ENCODE measurements at regions not wholly inside any gene's neighbourhood (a gene's known extent, or its start where the extent isn't known, plus 50 kb on each side); places are given as distances from the start of the nearest gene placed in this dataset.

DNA sequence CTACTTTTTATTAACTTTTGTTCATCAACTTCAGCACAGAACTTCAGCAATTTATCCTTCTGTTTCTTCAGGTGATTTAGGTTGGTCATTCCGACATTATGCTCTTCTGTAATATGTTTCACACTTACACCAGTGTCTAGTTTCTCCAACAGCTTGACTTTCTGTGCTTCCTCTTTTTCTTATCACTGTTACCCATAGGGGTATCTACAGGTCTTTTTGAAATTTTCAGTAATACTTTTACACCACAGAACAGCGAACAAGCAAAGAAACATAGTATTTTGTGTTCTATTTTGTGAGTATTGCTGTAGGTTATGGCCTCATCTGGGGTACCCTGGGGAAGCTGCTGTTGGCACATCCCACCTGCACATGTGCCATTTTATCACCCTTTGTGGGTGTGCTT is 260.7 kb downstream of the NSUN3 start:
- Mint-ChIP-seq H3K27ac (ENCODE audit: unreplicated experiment) (no peak overlapping the region), H3K36me3 (ENCODE audit: insufficient read depth, unreplicated experiment) (no peaks in the 10 kb centered on the region), H3K4me1 (ENCODE audit: low read depth, unreplicated experiment) (no peaks in the 10 kb centered on the region), H3K9me3 (ENCODE audit: low read depth, unreplicated experiment) (no peaks in the 10 kb centered on the region), H3K4me3 (ENCODE audit: low read depth, unreplicated experiment) (no peak overlapping the region), H3K27me3 (ENCODE audit: unreplicated experiment) (no peaks in the 10 kb centered on the region)
- intact Hi-C loops (cut with micrococcal nuclease; ENCODE audit: unreplicated experiment), result no loop called here
- TF ChIP-seq, protein P1, sequence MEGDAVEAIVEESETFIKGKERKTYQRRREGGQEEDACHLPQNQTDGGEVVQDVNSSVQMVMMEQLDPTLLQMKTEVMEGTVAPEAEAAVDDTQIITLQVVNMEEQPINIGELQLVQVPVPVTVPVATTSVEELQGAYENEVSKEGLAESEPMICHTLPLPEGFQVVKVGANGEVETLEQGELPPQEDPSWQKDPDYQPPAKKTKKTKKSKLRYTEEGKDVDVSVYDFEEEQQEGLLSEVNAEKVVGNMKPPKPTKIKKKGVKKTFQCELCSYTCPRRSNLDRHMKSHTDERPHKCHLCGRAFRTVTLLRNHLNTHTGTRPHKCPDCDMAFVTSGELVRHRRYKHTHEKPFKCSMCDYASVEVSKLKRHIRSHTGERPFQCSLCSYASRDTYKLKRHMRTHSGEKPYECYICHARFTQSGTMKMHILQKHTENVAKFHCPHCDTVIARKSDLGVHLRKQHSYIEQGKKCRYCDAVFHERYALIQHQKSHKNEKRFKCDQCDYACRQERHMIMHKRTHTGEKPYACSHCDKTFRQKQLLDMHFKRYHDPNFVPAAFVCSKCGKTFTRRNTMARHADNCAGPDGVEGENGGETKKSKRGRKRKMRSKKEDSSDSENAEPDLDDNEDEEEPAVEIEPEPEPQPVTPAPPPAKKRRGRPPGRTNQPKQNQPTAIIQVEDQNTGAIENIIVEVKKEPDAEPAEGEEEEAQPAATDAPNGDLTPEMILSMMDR (IDR thresholded peaks at IDR 0.05; ENCODE audit: unreplicated experiment), result no peak
- CTCF ChIA-PET, result no interaction called here
- DNase-seq, result no peak
- no TSS peak for BruUV-seq (replicated peaks)

DNA sequence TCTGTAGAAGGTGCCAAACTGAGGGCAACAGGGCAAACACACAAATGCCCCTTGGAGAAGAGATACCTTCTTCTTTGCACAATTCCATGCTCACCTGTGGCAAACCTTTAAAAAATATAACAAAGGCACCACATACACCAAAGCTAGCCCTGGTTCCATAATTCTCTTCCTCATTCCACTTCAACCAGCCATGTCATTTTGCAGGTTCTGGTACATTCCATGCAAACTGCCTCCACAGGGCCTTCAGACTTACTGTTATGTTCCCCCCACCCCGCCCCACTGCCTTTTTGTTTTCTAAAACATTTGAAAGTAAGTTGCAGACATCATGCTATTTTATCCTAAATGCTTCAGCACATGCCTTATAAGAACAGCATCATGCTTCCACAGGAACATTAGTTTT is 269.0 kb downstream of the NSUN3 start:
- BruUV-seq (replicated peaks), result no TSS peak
- no peak for DNase-seq
- no peak overlapping the region for H3K27ac Mint-ChIP-seq (ENCODE audit: unreplicated experiment)
- H3K4me3 Mint-ChIP-seq (ENCODE audit: low read depth, unreplicated experiment), result no peak overlapping the region
- TF ChIP-seq, protein P1 (IDR thresholded peaks at IDR 0.05; ENCODE audit: unreplicated experiment), result no peak
- peaks cover 10% of the 10 kb centered on the region for H3K4me1 Mint-ChIP-seq (ENCODE audit: low read depth, unreplicated experiment)
- intact Hi-C loops (cut with micrococcal nuclease; ENCODE audit: unreplicated experiment), result no loop called here
- CTCF ChIA-PET, result no interaction called here
- no peaks in the 10 kb centered on the region for H3K36me3 Mint-ChIP-seq (ENCODE audit: insufficient read depth, unreplicated experiment)
- H3K9me3 Mint-ChIP-seq (ENCODE audit: low read depth, unreplicated experiment), result no peaks in the 10 kb centered on the region
- no peaks in the 10 kb centered on the region for H3K27me3 Mint-ChIP-seq (ENCODE audit: unreplicated experiment)

DNA sequence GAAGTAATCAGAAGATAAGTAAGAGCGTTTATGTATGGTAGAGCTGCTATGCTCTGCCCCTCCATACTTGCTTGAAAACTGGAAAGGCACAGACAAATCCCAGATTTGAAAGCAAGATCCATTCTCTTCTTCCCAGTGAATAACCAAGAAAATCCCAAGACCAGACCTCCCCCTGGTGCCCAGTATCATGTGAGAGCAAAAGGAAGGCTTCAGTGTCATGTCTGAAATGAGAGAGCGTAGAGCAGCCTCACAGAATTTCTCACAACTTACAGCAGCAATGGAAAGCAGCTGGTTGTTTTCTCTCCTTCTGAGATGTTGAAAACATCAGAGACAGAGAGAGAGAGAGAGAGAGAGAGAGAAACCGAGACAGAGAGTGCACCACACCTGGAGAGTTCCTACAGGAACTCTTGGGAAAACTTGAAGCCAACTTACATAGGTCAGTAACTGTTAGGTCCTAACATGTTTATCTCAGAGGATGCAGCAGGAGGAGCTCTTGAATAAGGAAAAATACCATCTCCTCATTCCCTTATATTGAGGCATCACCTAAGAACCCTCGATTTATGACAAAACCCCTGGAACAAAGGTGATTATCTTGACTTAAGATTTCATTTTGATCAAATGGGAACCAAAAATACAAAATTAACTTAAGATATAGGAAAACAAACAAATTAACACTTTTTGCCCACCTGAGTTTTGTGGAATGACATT is 273.3 kb downstream of the NSUN3 start:
- intact Hi-C loops (cut with micrococcal nuclease; ENCODE audit: unreplicated experiment), result loop anchor here (1.0 to 2.0 kb wide), 3 partner anchors 87 to 380 kb away; no protein-coding TSS in a partner anchor
- CTCF ChIA-PET, result interaction anchor here (0.6 to 1.0 kb wide), 5 partner anchors 11 to 1509 kb away, joined by 3 to 4 read pairs (median 3); no protein-coding TSS in a partner anchor

DNA sequence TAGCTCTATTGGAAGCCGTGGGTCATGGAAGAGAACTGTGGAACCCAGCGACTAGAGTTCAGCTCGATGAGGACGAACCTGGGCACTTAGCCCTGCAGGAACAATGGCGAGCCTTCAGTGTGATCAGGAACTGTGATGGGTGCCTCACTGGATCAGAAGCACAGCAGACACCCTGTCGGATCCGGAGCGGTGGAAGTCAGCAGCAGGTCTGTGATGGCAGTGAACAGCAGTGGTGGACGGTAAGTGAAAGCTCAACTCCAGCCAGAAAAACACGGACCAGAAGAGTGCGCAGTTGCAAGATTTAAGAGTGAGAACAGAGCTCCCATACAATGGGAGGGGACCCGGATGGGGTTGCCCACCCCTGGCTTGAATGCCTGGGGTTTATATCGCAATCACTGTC is 282.2 kb downstream of the NSUN3 start:
- BruUV-seq (replicated peaks), result no TSS peak
- no peak overlapping the region for H3K27ac Mint-ChIP-seq (ENCODE audit: unreplicated experiment)
- no peaks in the 10 kb centered on the region for H3K4me1 Mint-ChIP-seq (ENCODE audit: low read depth, unreplicated experiment)
- H3K36me3 Mint-ChIP-seq (ENCODE audit: insufficient read depth, unreplicated experiment), result no peaks in the 10 kb centered on the region
- CTCF ChIA-PET, result no interaction called here
- intact Hi-C loops (cut with micrococcal nuclease; ENCODE audit: unreplicated experiment), result no loop called here
- TF ChIP-seq, protein P1 (IDR thresholded peaks at IDR 0.05; ENCODE audit: unreplicated experiment), result no peak
- H3K27me3 Mint-ChIP-seq (ENCODE audit: unreplicated experiment), result no peaks in the 10 kb centered on the region
- no peak overlapping the region for H3K4me3 Mint-ChIP-seq (ENCODE audit: low read depth, unreplicated experiment)
- no peak for DNase-seq
- H3K9me3 Mint-ChIP-seq (ENCODE audit: low read depth, unreplicated experiment), result peaks cover 9% of the 10 kb centered on the region

More for the DNA sequence above, 273.3 kb downstream of the NSUN3 start:
- no TSS peak for BruUV-seq (replicated peaks)
- Mint-ChIP-seq H3K4me3 (ENCODE audit: low read depth, unreplicated experiment) (no peak overlapping the region), H3K9me3 (ENCODE audit: low read depth, unreplicated experiment) (no peaks in the 10 kb centered on the region), H3K27me3 (ENCODE audit: unreplicated experiment) (no peaks in the 10 kb centered on the region), H3K36me3 (ENCODE audit: insufficient read depth, unreplicated experiment) (no peaks in the 10 kb centered on the region), H3K27ac (ENCODE audit: unreplicated experiment) (no peak overlapping the region), H3K4me1 (ENCODE audit: low read depth, unreplicated experiment) (peaks cover 10% of the 10 kb centered on the region)
- DNase-seq, result peak; percentile 21
- TF ChIP-seq, protein P1 (IDR thresholded peaks at IDR 0.05; ENCODE audit: unreplicated experiment), result no peak
